PC-9 (cell line): ENCODE measurements at regions not wholly inside any gene's neighbourhood (a gene's known extent, or its start where the extent isn't known, plus 50 kb on each side); places are given as distances from the start of the nearest gene placed in this dataset.

Experiments
- BruUV-seq: library from RNA; stranded (reverse); fragments of 400-500 nt; replicated peaks from 2 replicates; lab custom pipeline; 2021; lab: Mats Ljungman, UMichigan
- CTCF ChIA-PET: fragments of 300-600 bp; sonication (Branson Sonifier 250); formaldehyde crosslinking; loops from one replicate; lab custom pipeline; 2022; ENCODE audit warnings: antibody characterized with exemption; lab: Charles Lee
- POLR2A ChIA-PET: fragments of 300-600 bp; sonication (Branson Sonifier 250); formaldehyde crosslinking; loops from one replicate; lab custom pipeline; 2022; ENCODE audit warnings: antibody characterized with exemption; ENCODE audit not compliant: unreplicated experiment; lab: Charles Lee
- DNase-seq, 2 experiments: peaks; one replicate each; pipeline versions ENCODE4 v3.0.0 to v3.0.0-alpha.2; 2015 to 2022; ENCODE audit warnings: mixed read lengths in 1 of 2
- H2AFZ ChIP-seq: fragments of 200-600 bp; sonication (generic); 2 replicates; pipeline ENCODE4 v1.8.1; 2017; ENCODE audit warnings: antibody characterized with exemption
- H3F3A ChIP-seq: fragments of 200-600 bp; sonication (generic); 2 replicates; pipeline ENCODE4 v1.8.1; 2017; ENCODE audit warnings: antibody characterized with exemption, mild to moderate bottlenecking, low read depth; ENCODE audit not compliant: insufficient read depth
- H3K27ac ChIP-seq: fragments of 200-600 bp; sonication (generic); 2 replicates; pipeline ENCODE4 v1.6.1; 2016; ENCODE audit warnings: mixed run types
- H3K27me3 ChIP-seq: fragments of 200-600 bp; sonication (generic); 2 replicates; pipeline ENCODE4 v1.6.1; 2016; ENCODE audit warnings: low read depth, mixed run types; ENCODE audit not compliant: insufficient read depth
- H3K36me3 ChIP-seq: fragments of 200-600 bp; sonication (generic); 2 replicates; pipeline ENCODE4 v1.6.1; 2016; ENCODE audit warnings: low read depth, mixed run types
- H3K4me1 ChIP-seq: fragments of 200-600 bp; sonication (generic); replicated peaks from 2 replicates; pipeline ENCODE4 v1.6.1; 2016; ENCODE audit warnings: mixed run types; ENCODE audit not compliant: insufficient read depth
- H3K4me2 ChIP-seq: fragments of 200-600 bp; sonication (generic); 2 replicates; pipeline ENCODE4 v1.6.1; 2017; ENCODE audit warnings: mixed run types
- H3K4me3 ChIP-seq: fragments of 200-600 bp; sonication (generic); 2 replicates; pipeline ENCODE4 v1.6.1; 2016; ENCODE audit warnings: mixed run types
- H3K79me2 ChIP-seq: fragments of 200-600 bp; sonication (generic); 2 replicates; pipeline ENCODE4 v1.6.1; 2017; ENCODE audit warnings: low read depth, mixed run types
- H3K9me2 ChIP-seq: fragments of 200-600 bp; sonication (generic); 2 replicates; pipeline ENCODE4 v1.8.1; 2017; ENCODE audit warnings: mild to moderate bottlenecking; ENCODE audit not compliant: insufficient read depth
- H3K9me3 ChIP-seq: fragments of 200-600 bp; sonication (generic); 2 replicates; pipeline ENCODE4 v1.8.1; 2016; ENCODE audit warnings: low read depth; ENCODE audit not compliant: insufficient read depth
- H4K20me1 ChIP-seq: fragments of 200-600 bp; sonication (generic); 2 replicates; pipeline ENCODE4 v1.8.1; 2017; ENCODE audit not compliant: insufficient read depth
- CTCF ChIP-seq: fragments of 200-600 bp; sonication (generic); conservative IDR thresholded peaks from 2 replicates; pipeline ENCODE4 v1.6.1; 2017; ENCODE audit warnings: mixed run types, antibody characterized with exemption, mild to moderate bottlenecking, moderate library complexity
- EZH2 ChIP-seq: fragments of 200-600 bp; sonication (generic); IDR thresholded peaks from 2 replicates; pipeline ENCODE4 v1.8.0; 2017; ENCODE audit warnings: antibody characterized with exemption, low read depth
- intact Hi-C: fragments of 100-400 bp; cut with micrococcal nuclease; formaldehyde crosslinking; loops from one replicate; pipeline ENCODE4 v1.10.0; 2022; ENCODE audit not compliant: unreplicated experiment

DNA sequence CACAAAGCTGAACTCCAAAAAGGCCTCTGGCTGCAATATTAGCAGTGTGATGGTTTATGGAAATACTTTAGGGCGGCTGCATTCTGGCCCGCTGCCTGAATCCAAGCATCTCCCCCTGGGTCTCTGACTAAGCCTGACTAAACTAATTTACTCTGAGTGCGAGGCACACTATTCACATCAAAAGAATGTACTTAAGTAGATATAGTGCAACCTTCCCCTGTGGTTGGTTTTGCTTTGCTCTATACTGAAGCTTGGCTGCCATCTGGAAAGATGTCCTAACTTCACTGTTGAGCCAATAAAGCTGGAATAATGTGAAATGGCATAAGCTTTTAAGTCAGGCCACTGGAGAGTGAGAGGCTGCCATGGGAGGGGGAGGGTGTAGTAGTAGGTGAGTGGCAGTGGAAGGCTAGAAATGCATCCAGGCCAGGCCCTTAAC lies 321.6 kb downstream of the AASDHPPT start:
- TF ChIP-seq CTCF (no peak), EZH2 (no peak)
- H3K27ac ChIP-seq = peak overlapping the region; percentile 75

GRCh38 chr11:106399624-106400023 lies 322.2 kb downstream of the AASDHPPT start:
- TF ChIP-seq EZH2 = no peak
- TF ChIP-seq CTCF = no peak
- Histone ChIP-seq H3K9me2 (no peaks in the 10 kb centered on the region; the same call in 1 of the 2 replicates), H3K79me2 (no peaks in the 10 kb centered on the region), H3K9me3 (peaks cover 31% of the 10 kb centered on the region), H3F3A (peaks cover 19% of the 10 kb centered on the region), H2AFZ (0 out of 2 replicates have a peak overlapping the region, but pooled peaks have one; percentile 20), H3K4me3 (no peak overlapping the region), H4K20me1 (no peaks in the 10 kb centered on the region), H3K36me3 (no peaks in the 10 kb centered on the region), H3K4me2 (peak overlapping the region; percentile 27; the same call in 1 of the 2 replicates), H3K27me3 (no peaks in the 10 kb centered on the region), H3K4me1 (peaks cover 24% of the 10 kb centered on the region), H3K27ac (peak overlapping the region; percentile 75)
- no TSS peak for BruUV-seq
- ChIA-PET POLR2A (interaction anchor here (0.6 kb wide), 1 partner anchor 45 kb away, joined by 3 read pairs; no protein-coding TSS in a partner anchor), CTCF (no interaction called here)
- DNase-seq = no peak
- intact Hi-C loops = no loop called here

More for the DNA sequence above, 321.6 kb downstream of the AASDHPPT start:
- peaks cover 37% of the 10 kb centered on the region for H3K9me3 ChIP-seq
- H3K4me3 ChIP-seq = no peak overlapping the region
- H3K4me1 ChIP-seq = peaks cover 24% of the 10 kb centered on the region
- no TSS peak for BruUV-seq
- H3K4me2 ChIP-seq = peak overlapping the region; percentile 27; the same call in 1 of the 2 replicates
- no peaks in the 10 kb centered on the region for H3K27me3 ChIP-seq
- H4K20me1 ChIP-seq = no peaks in the 10 kb centered on the region
- no peaks in the 10 kb centered on the region for H3K36me3 ChIP-seq
- intact Hi-C loops = no loop called here
- DNase-seq = peak; percentile 53 to 93
- no peaks in the 10 kb centered on the region for H3K79me2 ChIP-seq
- 0 out of 2 replicates have a peak overlapping the region, but pooled peaks have one; percentile 20 for H2AFZ ChIP-seq
- ChIA-PET CTCF (no interaction called here), POLR2A (no interaction called here)
- peaks cover 19% of the 10 kb centered on the region for H3F3A ChIP-seq
- no peaks in the 10 kb centered on the region; the same call in 1 of the 2 replicates for H3K9me2 ChIP-seq

DNA sequence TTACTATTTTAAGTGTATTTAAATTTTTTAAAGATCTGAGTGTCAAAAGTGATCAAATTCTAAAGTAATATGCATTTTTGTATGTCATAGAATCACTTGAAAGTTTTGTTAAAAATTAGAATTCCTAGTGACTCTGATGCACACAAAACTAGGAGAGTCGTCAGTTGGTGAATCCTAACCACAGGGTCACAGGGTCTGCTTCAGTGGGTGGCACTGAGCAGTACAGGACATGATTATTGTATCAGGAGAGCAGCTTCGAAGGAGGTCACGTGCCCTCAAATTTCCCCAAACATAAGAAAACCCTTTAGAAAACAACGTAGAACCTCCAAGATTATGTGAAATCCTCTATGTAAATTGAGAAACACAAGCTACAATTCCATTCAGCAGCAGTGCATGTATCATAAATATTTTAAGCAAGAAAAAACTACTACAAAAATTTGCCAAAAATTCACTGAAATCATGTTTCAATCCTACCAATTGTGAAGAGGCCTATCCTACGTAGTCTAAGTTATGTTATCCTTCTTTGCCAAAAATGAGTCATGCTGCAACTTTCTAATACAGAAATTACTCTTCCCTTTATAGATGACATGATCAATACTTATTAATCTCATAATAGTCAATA lies 323.6 kb downstream of the AASDHPPT start:
- TF ChIP-seq CTCF (no peak), EZH2 (no peak)
- no peak overlapping the region for H3K27ac ChIP-seq
- H3K36me3 ChIP-seq = no peaks in the 10 kb centered on the region
- H3K79me2 ChIP-seq = no peaks in the 10 kb centered on the region
- H3K4me3 ChIP-seq = no peak overlapping the region
- no peaks in the 10 kb centered on the region; the same call in 1 of the 2 replicates for H3K9me2 ChIP-seq
- H4K20me1 ChIP-seq = no peaks in the 10 kb centered on the region
- H3K4me1 ChIP-seq = peaks cover 24% of the 10 kb centered on the region
- peaks cover 18% of the 10 kb centered on the region for H3K9me3 ChIP-seq
- CTCF ChIA-PET = no interaction called here
- H3F3A ChIP-seq = peaks cover 19% of the 10 kb centered on the region
- DNase-seq = no peak
- no peak overlapping the region for H3K4me2 ChIP-seq
- intact Hi-C loops = no loop called here
- POLR2A ChIA-PET = no interaction called here
- H3K27me3 ChIP-seq = no peaks in the 10 kb centered on the region
- no TSS peak for BruUV-seq
- H2AFZ ChIP-seq = no peak overlapping the region
